Activated CD4-positive, alpha-beta T cell treated with anti-CD3 and anti-CD28 coated beads for 48 hours (primary cell): ENCODE measurements at regions not wholly inside any gene's neighbourhood (a gene's known extent, or its start where the extent isn't known, plus 50 kb on each side); places are given as distances from the start of the nearest gene placed in this dataset.

Experiments used
- DNase-seq: peaks from one replicate; pipeline ENCODE4 v3.0.0-alpha.2; 2020

DNA sequence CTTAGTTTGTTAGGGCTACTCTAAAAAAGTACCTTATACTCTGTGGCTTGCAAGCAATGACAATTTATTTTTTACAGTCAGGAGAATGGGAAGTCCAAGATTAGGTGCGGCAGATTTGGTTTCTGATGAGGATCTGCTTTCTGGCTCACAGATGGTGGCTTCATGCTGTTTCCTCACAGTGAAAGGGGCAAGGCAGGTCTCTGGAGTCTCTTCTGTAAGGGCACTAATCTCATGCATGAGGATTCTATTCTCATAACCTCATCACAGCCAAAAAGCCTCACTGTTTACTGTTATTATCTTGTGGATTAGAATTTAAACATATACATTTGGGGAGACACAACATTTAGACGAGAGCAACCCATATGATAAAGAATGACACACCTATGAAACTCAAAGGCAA, 1957.4 kb upstream of the SEL1L start:
- DNase-seq: no peak

- no peak for DNase-seq
These were observed 1987.2 kb upstream of the SEL1L start for GRCh38 chr14:83520837-83521236.

DNA sequence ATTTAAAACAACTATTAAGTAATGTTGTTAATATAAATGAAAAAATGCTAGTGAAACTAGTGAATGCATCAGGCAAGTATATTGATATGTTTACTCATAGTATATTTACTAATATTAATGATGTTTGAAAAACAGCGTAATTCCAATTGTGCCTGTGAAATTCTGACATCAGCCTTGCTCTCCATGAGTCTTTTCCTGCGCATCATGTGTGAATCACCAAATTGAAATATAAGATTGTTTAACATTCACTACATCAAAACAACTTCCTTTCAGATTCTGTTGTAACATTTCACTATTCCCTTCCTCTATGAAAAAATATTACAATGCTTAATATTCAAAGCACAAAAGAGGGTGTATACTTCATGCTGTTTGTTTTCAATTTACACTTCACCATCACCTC, 1995.9 kb upstream of the SEL1L start:
- no peak for DNase-seq

- no peak for DNase-seq
These were observed 1996.2 kb upstream of the FLRT2 start for GRCh38 chr14:83533734-83534133.

DNA sequence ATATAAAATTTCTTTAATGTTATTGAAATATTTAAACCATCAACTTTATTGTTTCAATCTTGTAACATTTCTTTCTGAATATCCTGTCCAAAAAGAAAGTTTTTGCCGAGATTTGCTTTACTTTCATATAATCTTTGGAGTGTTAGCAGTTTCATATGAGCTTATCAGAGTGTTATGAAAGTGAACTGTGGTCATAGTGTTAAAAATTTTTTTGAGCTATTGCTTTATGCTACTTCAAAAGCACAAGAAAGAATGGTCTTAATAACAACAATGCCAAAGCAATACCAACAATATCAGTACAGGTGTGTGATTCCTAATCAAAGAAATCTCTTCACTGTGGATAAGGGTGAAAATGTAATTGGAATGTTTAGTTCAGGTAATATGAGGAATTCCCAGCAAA, 1994.9 kb upstream of the FLRT2 start:
- DNase-seq: no peak

DNA sequence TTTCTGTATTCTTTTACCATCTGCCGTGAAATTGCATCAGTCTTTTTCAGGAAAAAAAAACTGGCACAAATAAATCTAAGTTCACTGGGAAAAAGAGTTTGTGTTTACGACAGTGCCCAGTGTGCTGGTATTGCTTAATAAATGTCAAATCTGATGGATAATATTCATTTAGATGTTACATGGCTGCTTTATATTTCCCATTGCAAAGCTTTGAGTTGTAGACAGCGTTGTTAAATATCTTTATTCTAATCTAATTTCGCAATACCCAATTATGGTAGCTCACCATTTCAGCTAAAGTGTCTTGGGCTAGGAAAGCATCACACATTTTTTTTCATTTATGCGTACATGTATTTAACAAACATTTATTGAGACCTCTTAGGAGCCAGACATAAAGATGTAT, 1994.5 kb upstream of the FLRT2 start:
- DNase-seq: no peak

DNA sequence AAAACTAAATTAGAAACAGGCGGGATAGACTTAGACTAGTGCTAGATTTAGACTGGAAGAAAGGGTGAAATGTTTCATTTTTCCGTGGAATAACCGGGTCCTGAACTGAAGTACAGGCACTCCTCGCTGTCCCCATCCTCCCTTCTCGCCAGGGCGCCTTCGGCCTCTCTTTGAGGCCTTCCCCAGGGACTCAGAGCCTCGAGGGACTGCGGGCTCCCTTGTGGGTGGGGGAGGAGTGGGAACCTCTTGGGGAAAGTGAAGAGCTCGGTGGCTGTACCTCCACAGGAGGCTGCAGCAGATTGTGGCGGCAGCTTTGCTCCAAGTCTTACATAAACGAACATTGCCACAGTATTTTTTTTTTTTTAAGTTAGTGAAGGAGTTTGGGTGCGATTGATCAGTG, 1988.8 kb upstream of the FLRT2 start:
- DNase-seq: no peak

DNA sequence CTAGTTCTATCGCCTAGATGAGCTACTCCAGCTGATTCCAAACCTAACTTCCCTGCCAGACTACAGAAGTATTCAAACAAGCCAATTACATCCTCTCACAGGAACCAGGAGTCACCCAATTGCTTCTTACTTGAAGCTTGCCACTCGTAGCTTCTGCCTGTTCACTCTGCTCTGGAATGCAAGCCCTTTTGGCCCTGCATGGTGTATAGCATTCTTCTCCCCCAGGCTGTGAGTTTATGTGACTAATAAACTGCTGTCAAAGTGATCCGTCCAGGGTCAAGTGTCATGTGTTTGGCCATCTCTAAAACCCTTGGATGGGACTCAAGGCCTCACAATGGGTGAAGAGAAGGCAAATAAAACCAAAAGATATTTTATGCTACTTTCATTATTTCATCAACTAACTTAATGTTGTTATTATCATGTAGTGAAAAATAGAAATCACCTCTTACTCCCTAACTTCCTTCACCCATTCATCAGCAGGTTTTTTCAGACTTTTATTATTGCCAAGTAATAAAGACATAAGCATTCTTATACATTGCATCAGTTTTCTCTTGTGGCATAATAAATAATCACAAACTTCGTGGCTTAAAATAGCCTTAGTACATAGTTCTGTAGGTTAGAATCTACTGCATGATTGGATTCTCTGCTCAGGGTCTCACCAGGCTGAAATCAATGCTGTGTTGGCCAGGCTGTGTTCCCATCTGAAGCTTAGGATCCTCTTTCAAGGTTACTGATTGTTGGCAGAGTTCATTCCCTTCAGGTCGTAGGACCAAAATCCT, 1981.7 kb upstream of the FLRT2 start:
- no peak for DNase-seq

DNA sequence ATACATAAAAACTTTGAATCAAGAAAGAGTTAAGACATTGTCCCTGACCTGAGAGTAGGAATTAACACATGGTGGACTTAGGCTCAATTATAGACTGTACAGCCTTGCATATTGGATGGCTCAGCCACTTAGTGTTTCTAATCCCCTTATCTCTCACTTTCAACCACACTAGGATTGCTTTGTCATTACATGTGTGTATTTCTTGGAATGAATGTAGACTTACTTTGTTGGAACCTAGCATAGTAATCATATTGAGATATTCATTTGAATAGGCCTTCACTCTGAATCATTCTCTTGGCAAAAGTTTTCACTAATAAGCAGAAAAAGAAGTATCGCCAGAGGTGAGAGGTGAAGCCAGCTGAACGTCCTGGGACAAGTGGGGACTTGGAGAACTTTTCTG, 1973.9 kb upstream of the FLRT2 start:
- no peak for DNase-seq

DNA sequence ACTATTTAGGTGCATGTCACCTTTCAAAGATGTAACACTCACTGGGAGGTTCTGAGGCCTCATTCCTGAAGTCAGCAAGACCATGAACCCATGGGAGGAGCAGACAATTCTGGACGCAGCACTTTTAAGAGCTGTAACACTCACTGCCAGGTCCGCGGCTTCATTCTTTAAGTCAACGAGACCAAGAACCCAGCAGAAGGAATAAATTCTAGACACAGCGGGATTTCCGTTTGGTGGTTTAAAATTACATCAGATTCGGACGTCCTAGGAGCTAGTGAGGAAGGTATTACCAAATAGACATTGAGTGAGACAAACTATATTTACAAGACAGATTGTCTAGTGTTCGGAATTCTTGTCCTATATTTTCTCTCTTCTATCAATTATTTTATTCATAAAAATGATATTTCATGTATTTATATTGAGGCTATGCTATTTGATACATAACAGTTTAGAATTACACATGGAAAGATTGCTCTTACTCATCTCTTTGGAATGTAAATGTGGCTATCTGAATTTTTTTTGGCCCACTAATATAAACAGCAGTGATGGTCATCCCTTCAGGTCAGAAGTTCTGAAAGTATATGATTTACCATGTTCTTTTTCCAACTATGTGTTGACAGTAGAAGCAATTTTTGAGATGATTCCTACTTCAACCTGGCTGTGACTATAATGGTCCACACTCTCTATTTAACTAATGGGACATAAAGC, 1973.0 kb upstream of the FLRT2 start:
- no peak for DNase-seq

GRCh38 chr14:83558946-83559345, 1971.0 kb upstream of the FLRT2 start:
- no peak for DNase-seq

- no peak for DNase-seq
These were observed 1970.2 kb upstream of the FLRT2 start for GRCh38 chr14:83559721-83560120.

DNA sequence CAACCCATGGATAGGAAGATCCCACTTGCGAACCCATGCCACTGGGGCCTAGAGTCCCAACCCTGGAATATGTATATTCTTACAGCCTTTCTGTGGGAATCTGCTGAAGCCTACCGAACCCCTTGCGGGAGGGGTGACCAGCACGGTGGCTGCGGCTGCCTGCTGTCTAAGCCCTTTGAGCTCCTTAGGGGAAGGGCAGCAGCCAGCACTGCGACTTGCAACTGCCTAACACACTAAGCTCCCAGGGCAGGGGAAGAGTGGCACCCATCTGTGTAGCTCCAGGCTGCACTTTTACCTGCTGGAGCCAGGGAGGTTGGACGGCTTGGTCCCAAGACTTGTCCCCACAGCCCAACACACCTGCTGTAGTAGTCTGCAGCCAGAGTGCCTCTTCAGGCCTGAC, 1968.7 kb upstream of the FLRT2 start:
- no peak for DNase-seq

DNA sequence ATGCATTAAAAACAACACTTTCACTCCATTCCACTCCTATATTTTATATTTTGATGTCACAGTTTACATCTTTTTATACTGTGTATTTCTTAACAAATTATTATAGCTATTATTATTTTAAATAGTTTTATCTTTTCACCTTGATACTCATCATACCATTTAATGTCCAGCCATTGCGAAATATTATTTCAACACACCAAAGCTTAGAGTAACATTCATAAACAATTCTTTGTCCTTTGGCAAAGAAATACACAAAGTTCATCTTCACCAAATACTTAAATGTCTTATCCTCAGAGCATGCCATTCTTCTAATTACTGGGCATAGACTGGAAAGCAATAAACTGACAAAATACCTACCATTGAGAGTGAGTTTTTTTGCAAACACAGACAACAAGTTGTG, 1963.4 kb upstream of the FLRT2 start:
- DNase-seq: no peak

DNA sequence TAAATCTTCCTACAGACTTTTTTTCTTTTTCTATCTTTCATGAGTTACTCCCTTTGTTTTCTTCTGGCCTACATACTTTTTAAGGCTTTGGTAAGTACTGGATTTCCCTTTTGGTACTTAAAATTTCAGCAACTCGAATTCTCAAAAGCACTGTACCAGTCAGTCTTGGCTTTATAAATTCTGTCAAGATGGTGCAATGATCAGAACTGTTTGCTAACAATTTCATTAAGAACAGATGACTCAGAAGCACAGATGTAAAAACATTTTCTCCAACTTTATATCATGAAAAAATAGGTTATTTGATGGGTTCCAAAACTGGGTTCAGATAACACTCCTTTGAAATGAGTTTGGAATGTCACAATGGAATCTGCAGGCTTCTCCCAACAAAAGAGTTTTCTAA, 1961.8 kb upstream of the FLRT2 start:
- DNase-seq: no peak

DNA sequence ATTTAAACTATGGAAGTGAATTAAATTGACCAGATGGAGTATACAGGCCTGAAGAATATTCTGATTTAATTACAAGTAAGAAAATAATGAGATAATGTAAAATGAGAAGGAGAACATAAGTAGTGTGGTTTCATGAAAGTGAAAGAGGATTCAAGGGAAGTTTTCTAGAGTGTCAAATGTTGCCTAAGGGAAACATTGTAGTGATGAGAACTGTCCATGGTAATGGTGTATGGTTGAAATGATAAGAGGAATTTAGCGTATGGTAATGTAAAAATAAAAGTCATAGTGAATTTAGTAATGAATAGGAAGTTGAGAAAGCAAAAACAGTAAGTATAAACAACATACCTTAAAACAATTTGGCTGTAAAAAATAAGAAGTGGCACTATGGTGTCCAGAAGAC, 1954.6 kb upstream of the FLRT2 start:
- no peak for DNase-seq

DNA sequence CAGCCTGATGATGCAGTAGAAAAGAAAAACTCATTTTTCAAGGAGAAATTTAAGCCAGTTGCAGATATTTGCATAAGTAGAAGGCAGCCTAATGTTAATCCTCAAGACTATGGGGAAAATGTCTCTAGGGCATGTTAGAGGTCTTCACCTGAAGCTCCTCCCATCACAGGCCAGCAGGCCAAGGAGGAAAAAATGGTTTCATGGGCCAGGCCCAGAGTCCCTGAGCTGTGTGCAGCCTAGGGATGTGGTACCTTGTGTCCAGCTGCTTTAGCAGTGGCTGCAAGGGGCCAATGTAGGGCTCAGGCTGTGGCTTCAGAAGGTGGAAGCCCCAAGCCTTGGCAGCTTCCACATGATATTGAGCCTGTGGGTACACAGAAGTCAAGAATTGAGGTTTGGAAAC, 1946.7 kb upstream of the FLRT2 start:
- DNase-seq: no peak

- no peak for DNase-seq
These were observed 1935.1 kb upstream of the FLRT2 start for GRCh38 chr14:83594874-83595273.

DNA sequence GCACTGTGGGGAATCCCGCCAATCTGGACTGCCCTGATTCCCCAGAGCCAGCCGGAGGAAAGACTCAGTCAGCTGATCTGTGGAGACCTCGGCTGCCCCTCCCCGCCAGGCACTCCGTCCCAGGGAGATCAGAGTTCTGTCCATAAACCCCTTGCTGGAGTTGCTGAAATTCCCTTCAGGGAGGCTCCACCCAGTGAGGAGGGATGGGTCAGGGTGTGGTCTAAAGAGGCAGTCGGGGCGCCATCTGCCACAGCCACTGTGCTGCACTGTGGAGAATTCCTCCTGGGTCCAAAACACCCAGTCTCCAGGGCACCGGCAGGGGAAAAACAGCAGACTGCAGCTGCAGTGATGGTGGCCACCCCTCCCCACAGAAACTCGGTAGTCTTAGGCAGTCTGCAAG, 1922.3 kb upstream of the FLRT2 start:
- DNase-seq: no peak

GRCh38 chr14:83611491-83611890, 1918.5 kb upstream of the FLRT2 start:
- DNase-seq: no peak

DNA sequence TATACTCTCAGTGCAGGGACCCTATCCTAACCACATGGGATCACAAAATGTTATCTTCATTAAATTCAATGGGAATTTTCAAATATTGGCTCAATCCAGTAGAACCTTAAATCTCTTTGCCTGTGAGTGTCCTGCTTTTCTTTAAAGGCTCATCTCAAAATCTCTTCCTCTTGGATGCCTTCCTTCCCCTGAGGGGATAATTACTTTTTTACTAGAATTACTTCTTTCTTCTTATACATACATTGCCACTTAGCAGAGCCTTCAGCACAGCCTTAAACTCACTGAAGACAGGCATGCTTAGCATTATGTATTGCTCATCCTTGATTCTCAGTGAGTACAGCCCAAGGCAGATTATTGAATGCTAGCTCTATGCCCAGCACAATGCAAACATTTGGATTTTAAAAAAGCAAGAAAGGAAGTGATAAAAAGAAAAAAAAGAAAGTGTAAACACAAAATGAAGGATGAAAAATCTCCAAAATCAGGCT, 1918.0 kb upstream of the FLRT2 start:
- no peak for DNase-seq

- DNase-seq: no peak
These were observed 1915.0 kb upstream of the FLRT2 start for GRCh38 chr14:83614956-83615355.

DNA sequence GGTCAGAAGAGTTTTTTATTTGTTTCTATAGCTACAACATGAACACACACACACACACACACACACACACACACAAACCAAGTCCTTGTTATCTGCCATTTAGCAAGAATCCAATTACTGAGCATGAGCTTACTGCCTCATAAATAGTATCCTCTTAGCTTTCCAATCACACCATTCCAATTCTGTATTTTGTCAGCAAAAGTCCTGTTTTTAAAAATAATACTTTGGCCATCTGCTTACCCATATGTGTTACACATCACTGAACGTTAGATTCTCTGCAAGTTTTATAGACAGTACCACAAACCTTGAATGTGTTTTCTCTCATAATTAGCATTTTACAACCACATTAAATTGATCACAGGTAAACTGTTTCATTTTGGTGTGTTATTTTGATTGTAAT, 1905.4 kb upstream of the FLRT2 start:
- no peak for DNase-seq

- DNase-seq: no peak
These were observed 1897.6 kb upstream of the FLRT2 start for GRCh38 chr14:83632375-83632774.
